ENCODE measurements at regions not wholly inside any gene's neighbourhood (a gene's known extent, or its start where the extent isn't known, plus 50 kb on each side); places are given as distances from the start of the nearest gene placed in this dataset.
"Not testable (repeated sequence)": the region's sequence is repeated elsewhere in the genome, so short reads cannot be mapped to it uniquely, and the experiment has no call there.

DNA sequence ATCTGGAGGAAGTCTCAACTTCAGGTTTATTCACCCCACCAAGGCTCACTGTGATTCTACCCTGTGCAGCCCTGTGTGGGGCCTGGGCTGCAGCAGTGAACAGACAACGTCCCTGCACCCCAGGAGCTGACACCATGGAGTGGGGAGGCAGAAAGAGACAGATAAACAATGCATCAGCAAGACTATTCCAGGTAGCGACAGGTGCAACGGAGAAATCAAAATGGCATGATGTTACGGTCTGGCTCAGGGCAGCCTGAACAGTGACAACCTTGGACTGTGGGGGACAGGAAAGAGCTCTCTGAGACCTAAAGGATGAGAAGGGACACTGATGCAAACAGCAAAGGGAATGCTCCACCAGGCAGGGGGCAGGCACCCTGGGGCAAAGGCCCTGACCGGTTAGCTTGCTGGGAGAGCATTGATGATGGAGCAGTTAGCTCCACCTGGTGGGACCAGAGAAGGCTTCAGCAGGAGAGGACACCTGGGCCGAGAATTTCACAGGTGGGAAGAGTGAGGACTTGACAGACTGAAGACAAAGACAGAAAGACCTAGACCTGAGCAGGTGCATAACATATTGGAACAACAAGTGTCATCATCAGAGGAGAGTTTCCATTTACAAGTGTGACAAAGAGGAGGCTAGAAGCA is 589.9 kb downstream of the MATN1 start:
- H3K4me3 ChIP-seq (ENCODE audit: low read length), result no peak overlapping the region
- no peak for DNase-seq (ENCODE audit: low read depth)
- TF ChIP-seq, protein P1, sequence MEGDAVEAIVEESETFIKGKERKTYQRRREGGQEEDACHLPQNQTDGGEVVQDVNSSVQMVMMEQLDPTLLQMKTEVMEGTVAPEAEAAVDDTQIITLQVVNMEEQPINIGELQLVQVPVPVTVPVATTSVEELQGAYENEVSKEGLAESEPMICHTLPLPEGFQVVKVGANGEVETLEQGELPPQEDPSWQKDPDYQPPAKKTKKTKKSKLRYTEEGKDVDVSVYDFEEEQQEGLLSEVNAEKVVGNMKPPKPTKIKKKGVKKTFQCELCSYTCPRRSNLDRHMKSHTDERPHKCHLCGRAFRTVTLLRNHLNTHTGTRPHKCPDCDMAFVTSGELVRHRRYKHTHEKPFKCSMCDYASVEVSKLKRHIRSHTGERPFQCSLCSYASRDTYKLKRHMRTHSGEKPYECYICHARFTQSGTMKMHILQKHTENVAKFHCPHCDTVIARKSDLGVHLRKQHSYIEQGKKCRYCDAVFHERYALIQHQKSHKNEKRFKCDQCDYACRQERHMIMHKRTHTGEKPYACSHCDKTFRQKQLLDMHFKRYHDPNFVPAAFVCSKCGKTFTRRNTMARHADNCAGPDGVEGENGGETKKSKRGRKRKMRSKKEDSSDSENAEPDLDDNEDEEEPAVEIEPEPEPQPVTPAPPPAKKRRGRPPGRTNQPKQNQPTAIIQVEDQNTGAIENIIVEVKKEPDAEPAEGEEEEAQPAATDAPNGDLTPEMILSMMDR (IDR thresholded peaks at IDR 0.05; ENCODE audit: insufficient read depth, low read depth, low read length, missing control alignments), result no peak

DNA sequence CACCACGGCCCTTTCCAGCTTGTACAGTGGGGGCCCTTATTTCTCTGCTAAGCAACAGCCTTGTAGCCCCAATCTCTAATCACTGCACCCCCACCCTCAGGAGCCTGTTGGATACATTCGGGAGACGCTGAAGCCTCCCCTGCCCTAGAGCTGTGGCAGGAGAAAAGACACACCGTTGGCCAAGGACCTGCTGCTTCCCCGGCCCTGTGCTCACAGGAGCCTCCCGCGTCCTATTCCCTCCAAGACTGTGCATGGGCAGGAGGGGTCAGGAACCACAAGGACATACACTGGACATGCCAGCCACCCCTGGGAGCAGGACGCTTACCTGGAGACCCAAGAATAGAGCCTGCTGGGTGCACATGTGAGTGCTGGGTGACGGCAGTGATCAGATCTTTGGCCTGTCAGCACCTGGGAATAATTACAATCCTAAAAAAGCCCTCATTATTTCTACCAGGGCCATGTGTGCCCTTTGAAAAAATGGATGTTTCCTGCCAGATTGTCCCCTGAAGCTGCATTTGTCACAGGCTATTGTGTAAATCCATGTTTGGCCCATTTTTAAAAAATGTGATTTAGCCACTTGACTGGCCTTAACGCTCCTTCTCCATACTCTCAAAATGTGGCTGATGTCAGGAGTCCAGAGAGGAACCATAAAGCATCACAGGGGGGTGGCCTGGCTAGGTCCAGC is 590.6 kb downstream of the MATN1 start:
- DNase-seq (ENCODE audit: low read depth), result no peak
- H3K4me3 ChIP-seq (ENCODE audit: low read length), result no peak overlapping the region
- TF ChIP-seq, protein P1 (IDR thresholded peaks at IDR 0.05; ENCODE audit: insufficient read depth, low read depth, low read length, missing control alignments), result no peak

DNA sequence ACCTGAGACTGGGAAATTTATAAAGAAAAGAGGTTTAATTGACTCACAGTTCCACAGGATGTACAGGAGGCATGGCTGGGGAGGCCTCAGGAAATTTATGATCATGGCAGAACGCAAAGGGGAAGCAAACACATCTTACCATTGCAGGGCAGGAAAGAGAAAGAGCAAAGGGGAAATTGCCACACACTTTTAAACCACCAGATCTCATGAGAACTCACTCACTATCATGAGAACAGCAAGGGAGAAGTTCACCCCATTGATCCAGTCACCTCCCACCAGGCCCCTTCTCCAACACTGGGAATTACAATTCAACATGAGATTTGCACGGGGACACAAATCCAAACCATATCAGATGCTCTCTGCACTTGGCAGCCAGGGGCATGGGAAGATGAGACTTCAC is 592.8 kb downstream of the MATN1 start:
- DNase-seq (ENCODE audit: low read depth); H3K4me3 ChIP-seq (ENCODE audit: low read length): not testable (repeated sequence)

DNA sequence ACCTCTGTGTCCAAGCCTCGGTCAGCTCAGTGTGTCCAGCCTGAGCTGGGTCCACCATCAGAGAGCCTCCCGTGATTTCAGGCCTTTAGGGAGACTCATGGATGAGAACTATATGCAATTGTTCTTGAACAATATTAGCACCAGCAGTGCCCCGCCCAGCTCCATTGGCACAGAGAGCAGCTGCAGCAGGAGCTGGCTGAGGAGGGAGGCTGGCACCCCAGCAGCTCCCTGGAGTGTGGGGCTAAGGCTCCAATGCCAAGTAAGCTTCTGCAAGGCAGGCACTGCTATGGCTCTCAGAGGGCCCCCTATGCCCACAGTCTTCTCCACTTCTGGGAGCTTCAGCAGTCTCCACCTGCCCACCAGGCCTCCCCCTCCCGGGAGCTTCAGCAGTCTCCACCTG is 593.3 kb downstream of the MATN1 start:
- H3K4me3 ChIP-seq (ENCODE audit: low read length), result no peak overlapping the region
- TF ChIP-seq, protein P1 (IDR thresholded peaks at IDR 0.05; ENCODE audit: insufficient read depth, low read depth, low read length, missing control alignments), result no peak
- DNase-seq (ENCODE audit: low read depth), result no peak

DNA sequence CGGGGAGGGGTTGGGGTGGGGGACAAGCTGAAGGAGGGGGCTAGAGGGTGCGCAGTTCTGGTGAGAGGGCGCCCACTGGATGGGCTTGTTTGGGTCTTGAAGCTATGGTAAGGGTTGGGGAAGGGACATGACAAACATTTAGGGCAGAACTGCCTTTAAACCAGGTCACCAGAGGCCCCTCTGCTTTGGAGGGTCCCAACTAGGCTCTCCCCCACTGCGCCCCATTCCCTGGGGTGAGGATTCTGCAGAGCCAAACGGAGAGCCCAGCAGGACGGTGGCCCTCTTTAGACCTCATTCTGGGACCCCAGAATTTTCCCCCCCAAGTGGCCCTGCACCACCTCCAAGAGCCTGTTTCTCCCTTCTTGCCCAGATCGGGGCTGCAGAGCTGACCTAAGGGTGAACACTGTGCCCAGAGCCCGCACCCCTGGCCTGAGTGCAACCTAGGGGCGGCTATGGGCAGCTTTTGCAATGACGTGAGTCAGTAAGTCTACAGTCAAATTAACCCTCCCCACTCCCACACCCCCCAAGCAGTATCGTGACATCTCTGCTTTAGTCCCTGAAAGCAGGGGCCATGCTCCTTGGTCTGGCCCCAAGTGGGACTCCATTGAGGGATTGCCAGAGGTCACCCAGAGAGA is 593.8 kb downstream of the MATN1 start:
- TF ChIP-seq, protein P1 (IDR thresholded peaks at IDR 0.05; ENCODE audit: insufficient read depth, low read depth, low read length, missing control alignments), result no peak
- no peak overlapping the region for H3K4me3 ChIP-seq (ENCODE audit: low read length)
- DNase-seq (ENCODE audit: low read depth), result no peak

DNA sequence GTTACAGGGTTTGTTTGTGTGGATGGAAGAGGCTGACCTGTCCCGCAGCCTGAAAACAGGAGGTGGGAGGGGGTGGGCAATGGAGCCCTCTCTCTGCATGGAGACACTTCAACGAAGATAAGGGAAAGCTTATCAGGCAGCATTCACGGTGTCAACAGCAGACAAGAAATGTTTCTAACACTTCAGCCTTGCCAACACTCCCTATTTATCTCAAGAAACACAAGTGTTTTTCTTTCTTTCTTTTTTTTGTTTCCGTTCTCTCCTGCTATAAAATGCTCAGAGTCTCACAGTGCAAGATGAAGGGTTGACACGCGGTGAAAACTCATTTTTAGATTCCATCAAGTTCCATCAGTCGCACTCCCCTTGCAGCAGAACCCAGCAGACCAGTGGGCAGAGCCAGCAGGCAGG is 594.4 kb downstream of the MATN1 start:
- no peak overlapping the region for H3K4me3 ChIP-seq (ENCODE audit: low read length)
- TF ChIP-seq, protein P1 (IDR thresholded peaks at IDR 0.05; ENCODE audit: insufficient read depth, low read depth, low read length, missing control alignments), result no peak
- no peak for DNase-seq (ENCODE audit: low read depth)

DNA sequence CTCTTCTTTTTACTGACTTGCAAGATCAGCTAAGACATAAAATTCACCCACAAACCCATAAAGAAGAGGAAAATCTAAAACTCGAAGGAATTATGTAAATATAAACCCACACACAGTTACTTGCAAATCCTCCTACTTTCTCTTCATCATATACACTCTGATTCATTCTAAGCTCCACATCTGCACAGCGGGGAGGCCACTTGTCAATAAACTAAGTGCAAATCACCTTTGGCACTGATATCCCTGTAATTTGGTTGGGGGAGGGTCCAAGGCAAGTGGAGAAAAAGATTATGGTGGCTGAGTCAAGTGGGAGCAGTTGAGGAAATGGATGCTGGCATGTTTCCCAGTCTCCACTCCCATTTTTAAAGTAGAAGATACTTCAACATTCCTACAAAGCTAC is 596.5 kb downstream of the MATN1 start:
- DNase-seq (ENCODE audit: low read depth), result no peak
- TF ChIP-seq, protein P1 (IDR thresholded peaks at IDR 0.05; ENCODE audit: insufficient read depth, low read depth, low read length, missing control alignments), result no peak
- H3K4me3 ChIP-seq (ENCODE audit: low read length), result no peak overlapping the region

Data from epithelial cell of esophagus (primary cell).